GM10248 (cell line): ENCODE measurements at regions not wholly inside any gene's neighbourhood (a gene's known extent, or its start where the extent isn't known, plus 50 kb on each side); places are given as distances from the start of the nearest gene placed in this dataset.

Experiments used
- CTCF ChIA-PET: fragments of 300-600 bp; sonication (Branson Sonifier 250); formaldehyde crosslinking; extraction: SDS; loops from one replicate; lab custom pipeline; 2021; ENCODE audit warnings: antibody characterized with exemption; lab: Yijun Ruan, JAX
- POLR2A ChIA-PET: fragments of 350-650 bp; sonication (Branson Sonifier 250); formaldehyde crosslinking; extraction: SDS; loops from one replicate; lab custom pipeline; 2020; ENCODE audit warnings: antibody characterized with exemption; lab: Yijun Ruan, JAX
- DNase-seq: peaks from one replicate; pipeline ENCODE4 v3.0.0; 2012; ENCODE audit errors: extremely low spot score
- CTCF ChIP-seq: IDR thresholded peaks from 2 replicates; pipeline ENCODE4 v1.5.1; 2012; ENCODE audit warnings: mild to moderate bottlenecking, low read depth; ENCODE audit errors: extremely low read depth, missing control alignments, control extremely low read depth

DNA sequence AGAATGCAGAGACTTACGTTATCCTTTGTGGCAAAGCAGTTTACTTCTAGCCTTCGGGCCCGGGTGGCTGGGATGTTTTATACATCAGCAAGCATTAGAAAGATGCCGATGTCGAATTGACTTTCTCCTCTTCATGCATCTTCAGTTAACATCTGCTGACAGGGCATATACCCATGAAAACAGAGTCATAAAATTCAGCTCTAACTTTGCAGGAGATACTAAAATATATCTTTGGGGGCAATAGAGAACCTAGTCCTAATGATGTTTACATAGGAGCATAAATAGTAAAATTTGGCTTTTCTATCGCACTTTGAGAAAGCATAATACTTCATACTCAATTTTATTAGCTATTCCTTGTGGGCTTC lies 247.9 kb downstream of the PRELID2 start:
- no peak for DNase-seq
- POLR2A ChIA-PET: no interaction called here
- no peak for TF ChIP-seq CTCF
- CTCF ChIA-PET: no interaction called here

DNA sequence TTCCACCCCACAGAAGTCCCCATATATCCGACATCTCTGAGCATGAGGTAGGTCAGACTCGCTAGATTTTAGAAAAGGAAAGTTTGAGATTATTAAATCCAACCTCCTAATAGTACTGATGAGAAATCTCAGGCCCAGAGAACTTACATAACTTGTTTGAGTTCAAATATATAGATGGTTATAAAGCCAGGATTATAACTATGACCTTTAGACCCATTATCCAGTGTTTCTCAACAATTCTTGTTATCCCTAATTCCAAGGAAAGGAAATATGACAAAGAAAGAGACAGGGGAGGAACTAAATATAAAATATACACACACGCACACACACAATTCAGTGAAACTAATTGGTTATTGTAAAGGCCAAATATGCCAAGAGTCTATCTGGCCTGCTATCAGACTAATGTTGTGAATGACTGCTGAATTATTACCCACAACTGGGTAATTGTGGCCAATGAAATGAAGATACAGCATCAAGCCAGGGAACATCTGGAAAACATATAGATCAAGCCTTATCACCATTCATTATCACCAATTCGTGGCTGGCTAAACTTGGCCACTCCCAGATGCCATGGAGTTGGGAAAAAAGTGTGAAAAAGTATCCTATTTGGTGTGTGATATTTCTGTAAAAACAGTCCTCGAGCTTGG lies 248.4 kb downstream of the PRELID2 start:
- CTCF ChIA-PET: no interaction called here
- TF ChIP-seq CTCF: no peak
- no peak for DNase-seq
- POLR2A ChIA-PET: no interaction called here

DNA sequence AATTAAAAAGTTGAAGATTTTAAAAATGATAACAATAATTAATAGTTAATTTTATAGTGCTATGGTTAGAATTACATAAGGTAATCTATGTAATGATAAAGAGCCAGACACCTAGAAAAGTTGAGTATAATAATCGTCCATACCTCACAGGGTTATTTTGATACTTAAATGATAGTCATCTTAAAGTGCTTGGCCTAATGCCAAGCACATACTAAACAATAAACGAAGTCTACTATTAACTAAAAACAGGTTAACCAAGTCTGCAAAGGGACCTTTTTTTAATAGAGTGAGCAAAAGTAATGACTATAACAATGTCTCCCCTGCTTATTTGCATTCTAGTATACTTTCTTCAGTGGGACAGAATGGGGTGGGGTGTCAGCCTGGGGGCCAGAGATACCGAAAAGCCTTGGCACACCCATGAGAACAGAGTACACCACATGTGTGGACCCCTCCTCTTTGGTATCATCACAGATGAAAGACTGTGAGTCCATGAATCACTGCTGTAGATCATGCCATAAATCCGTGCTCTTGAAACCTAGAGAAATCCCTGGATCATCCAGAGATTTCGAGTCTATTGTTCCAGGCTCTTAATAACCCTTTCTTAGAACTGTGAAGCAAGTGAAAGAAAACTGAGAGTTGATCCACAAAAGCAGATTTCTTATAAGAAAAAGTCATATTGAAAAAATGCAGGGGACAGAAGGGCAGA lies 249.5 kb downstream of the PRELID2 start:
- ChIA-PET POLR2A (no interaction called here), CTCF (no interaction called here)
- TF ChIP-seq CTCF: no peak
- DNase-seq: no peak

- no peak for TF ChIP-seq CTCF
- ChIA-PET POLR2A (no interaction called here), CTCF (interaction anchor here (1.4 kb wide), 1 partner anchor 9 kb away, joined by 3 read pairs; no protein-coding TSS in a partner anchor)
- no peak for DNase-seq
These were observed 255.8 kb downstream of the PRELID2 start for GRCh38 chr5:145579301-145579700.

DNA sequence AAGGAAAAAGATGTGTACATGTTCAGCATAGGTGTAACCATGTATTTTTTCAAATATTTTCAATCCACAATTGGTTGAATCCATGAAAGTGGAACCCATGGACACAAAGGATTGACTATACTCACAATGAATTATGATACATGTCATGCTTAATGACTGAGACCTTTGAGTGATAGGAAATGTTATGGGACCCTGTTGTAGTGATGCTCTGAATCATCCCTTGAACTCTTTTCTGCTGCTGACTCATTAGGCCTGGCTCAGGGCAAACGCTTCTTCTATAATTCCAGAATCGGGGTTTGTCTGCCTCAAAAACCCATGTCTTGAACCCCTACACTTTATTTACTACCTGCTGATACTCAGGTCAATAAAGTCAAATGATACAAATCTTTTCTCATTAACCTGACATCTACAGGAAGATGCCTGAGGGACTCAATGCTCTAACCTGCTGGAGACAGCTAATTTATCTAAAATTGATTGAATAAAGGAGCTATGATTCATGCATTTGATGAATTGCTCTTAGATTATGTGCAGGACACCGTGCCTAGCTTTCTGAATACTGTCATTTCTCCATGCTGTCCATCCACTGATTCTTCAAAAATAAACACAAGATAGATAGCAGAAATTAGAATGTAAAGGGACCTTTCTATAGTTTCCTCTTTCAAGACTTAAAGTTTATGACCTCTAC lies 260.1 kb downstream of the PRELID2 start:
- POLR2A ChIA-PET: no interaction called here
- no peak for DNase-seq
- CTCF ChIA-PET: interaction anchor here (1.3 kb wide), 1 partner anchor 17 kb away, joined by 4 read pairs; no protein-coding TSS in a partner anchor
- no peak for TF ChIP-seq CTCF

DNA sequence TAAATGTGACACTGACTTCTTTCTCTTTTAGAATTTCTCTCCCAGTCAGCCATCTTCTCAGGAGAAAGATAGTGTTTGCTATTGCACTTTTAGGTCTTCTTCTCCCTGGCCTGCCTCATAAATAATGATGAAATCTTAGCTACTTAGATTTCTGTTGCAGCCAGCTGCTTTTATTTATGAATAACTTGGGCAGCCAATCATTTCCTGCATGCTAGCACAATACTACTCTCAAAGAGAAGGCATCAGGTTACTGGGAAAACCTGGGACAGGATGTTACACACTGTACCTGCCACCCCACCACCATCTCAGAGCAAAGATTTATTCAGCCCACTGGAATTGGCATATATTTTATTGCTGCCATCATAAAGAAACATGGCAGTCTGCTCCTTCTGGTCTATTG lies 266.6 kb downstream of the PRELID2 start:
- no peak for DNase-seq
- no peak for TF ChIP-seq CTCF
- ChIA-PET CTCF (no interaction called here), POLR2A (no interaction called here)
